SK-N-SH treated with all-trans-retinoic acid at 6 μM for 48 hours (cell line): ENCODE measurements at regions not wholly inside any gene's neighbourhood (a gene's known extent, or its start where the extent isn't known, plus 50 kb on each side); places are given as distances from the start of the nearest gene placed in this dataset.
"Not testable (repeated sequence)": the region's sequence is repeated elsewhere in the genome, so short reads cannot be mapped to it uniquely, and the experiment has no call there.

ENCODE experiments used
- ARNTL ChIP-seq: fragments of 450-650 bp; formaldehyde crosslinking; IDR thresholded peaks from 2 replicates; pipeline ENCODE4 v1.5.0; 2020; ENCODE audit warnings: low read depth, mild to moderate bottlenecking, moderate library complexity, borderline replicate concordance
- CREB5 ChIP-seq: fragments of 250-450 bp; sonication (Bioruptor Pico); IDR thresholded peaks from 2 replicates; pipeline ENCODE4 v1.5.1; 2020; ENCODE audit warnings: low read depth, mild to moderate bottlenecking, moderate library complexity
- ESRRG ChIP-seq: fragments of 250-450 bp; sonication (Bioruptor Pico); IDR thresholded peaks from 2 replicates; pipeline ENCODE4 v1.6.1; 2021; ENCODE audit warnings: mild to moderate bottlenecking
- ISL1 ChIP-seq: fragments of 250-450 bp; sonication (Bioruptor Pico); IDR thresholded peaks from 2 replicates; pipeline ENCODE4 v2.1.2; 2022; ENCODE audit warnings: mild to moderate bottlenecking, moderate library complexity
- PATZ1 ChIP-seq: fragments of 250-450 bp; sonication (Bioruptor Pico); IDR thresholded peaks from 2 replicates; pipeline ENCODE4 v1.8.0; 2020; ENCODE audit warnings: mild to moderate bottlenecking, moderate library complexity, borderline replicate concordance
- PPARA ChIP-seq: fragments of 250-450 bp; sonication (Bioruptor Pico); IDR thresholded peaks from 2 replicates; pipeline ENCODE4 v1.5.0; 2020; ENCODE audit warnings: mild to moderate bottlenecking, borderline replicate concordance
- SNAI2 ChIP-seq: fragments of 250-450 bp; sonication (Bioruptor Pico); IDR thresholded peaks from 2 replicates; pipeline ENCODE4 v1.5.0; 2020; ENCODE audit warnings: mild to moderate bottlenecking, moderate library complexity
- TSHZ2 ChIP-seq: fragments of 250-450 bp; sonication (Bioruptor Pico); IDR thresholded peaks from 2 replicates; pipeline ENCODE4 v1.5.0; 2020; ENCODE audit warnings: mild to moderate bottlenecking, moderate library complexity
- ZC3H10 ChIP-seq: fragments of 250-450 bp; sonication (Bioruptor Pico); IDR thresholded peaks from 2 replicates; pipeline ENCODE4 v1.5.1; 2021; ENCODE audit warnings: mild to moderate bottlenecking, moderate library complexity
- ZFP3 ChIP-seq: fragments of 250-450 bp; sonication (Bioruptor Pico); IDR thresholded peaks from 2 replicates; pipeline ENCODE4 v1.5.0; 2020; ENCODE audit warnings: mild to moderate bottlenecking, moderate library complexity
- ZFP30 ChIP-seq: fragments of 450-650 bp; formaldehyde crosslinking; IDR thresholded peaks from 2 replicates; pipeline ENCODE4 v1.5.0; 2022; ENCODE audit warnings: mild to moderate bottlenecking, moderate library complexity
- ZNF565 ChIP-seq: fragments of 450-650 bp; formaldehyde crosslinking; conservative IDR thresholded peaks from 2 replicates; pipeline ENCODE4 v1.5.0; 2020; ENCODE audit warnings: low read depth, mild to moderate bottlenecking, moderate library complexity
- TF ChIP-seq, protein P1 (sequence below): fragments of 250-450 bp; sonication (Bioruptor Pico); IDR thresholded peaks from 2 replicates; pipeline ENCODE4 v1.8.0; 2021; ENCODE audit warnings: low read depth, mild to moderate bottlenecking, moderate library complexity, borderline replicate concordance

GRCh38 chr21:5021815-5022214 is 5499.6 kb upstream of the TPTE start:
- TF ChIP-seq ZC3H10 (CRISPR knock-in tag); ZFP30 (CRISPR knock-in tag); ZFP3 (CRISPR knock-in tag); ISL1 (CRISPR knock-in tag); PATZ1 (CRISPR knock-in tag); ZNF565; SNAI2 (CRISPR knock-in tag); ARNTL (CRISPR knock-in tag); ESRRG; CREB5 (CRISPR knock-in tag); PPARA (CRISPR knock-in tag); TSHZ2 (CRISPR knock-in tag): not testable (repeated sequence)
- TF ChIP-seq, protein P1, sequence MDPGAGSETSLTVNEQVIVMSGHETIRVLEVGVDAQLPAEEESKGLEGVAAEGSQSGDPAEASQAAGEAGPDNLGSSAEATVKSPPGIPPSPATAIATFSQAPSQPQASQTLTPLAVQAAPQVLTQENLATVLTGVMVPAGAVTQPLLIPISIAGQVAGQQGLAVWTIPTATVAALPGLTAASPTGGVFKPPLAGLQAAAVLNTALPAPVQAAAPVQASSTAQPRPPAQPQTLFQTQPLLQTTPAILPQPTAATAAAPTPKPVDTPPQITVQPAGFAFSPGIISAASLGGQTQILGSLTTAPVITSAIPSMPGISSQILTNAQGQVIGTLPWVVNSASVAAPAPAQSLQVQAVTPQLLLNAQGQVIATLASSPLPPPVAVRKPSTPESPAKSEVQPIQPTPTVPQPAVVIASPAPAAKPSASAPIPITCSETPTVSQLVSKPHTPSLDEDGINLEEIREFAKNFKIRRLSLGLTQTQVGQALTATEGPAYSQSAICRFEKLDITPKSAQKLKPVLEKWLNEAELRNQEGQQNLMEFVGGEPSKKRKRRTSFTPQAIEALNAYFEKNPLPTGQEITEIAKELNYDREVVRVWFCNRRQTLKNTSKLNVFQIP (CRISPR knock-in tag), result not testable (repeated sequence)
